ACC112 (cell line): ENCODE measurements at regions not wholly inside any gene's neighbourhood (a gene's known extent, or its start where the extent isn't known, plus 50 kb on each side); places are given as distances from the start of the nearest gene placed in this dataset.
"Not testable (repeated sequence)": the region's sequence is repeated elsewhere in the genome, so short reads cannot be mapped to it uniquely, and the experiment has no call there.

ENCODE experiments used
- H2AFZ ChIP-seq: fragments of 200-600 bp; sonication (generic); one replicate; pipeline ENCODE4 v1.6.0; 2017; ENCODE audit warnings: antibody characterized with exemption, low read length; ENCODE audit not compliant: unreplicated experiment
- H3K27ac ChIP-seq: fragments of 200-600 bp; sonication (generic); 2 replicates; pipeline ENCODE4 v1.5.1; 2014; ENCODE audit warnings: low read depth, mild to moderate bottlenecking, antibody characterized with exemption, low read length, moderate library complexity
- H3K27me3 ChIP-seq: fragments of 200-600 bp; sonication (generic); 2 replicates; pipeline ENCODE4 v1.6.1; 2014; ENCODE audit warnings: mild to moderate bottlenecking, antibody characterized with exemption, low read length, moderate library complexity, mixed read lengths; ENCODE audit not compliant: insufficient read depth
- H3K36me3 ChIP-seq: fragments of 200-600 bp; sonication (generic); 2 replicates; pipeline ENCODE4 v1.6.1; 2016; ENCODE audit warnings: mild to moderate bottlenecking, antibody characterized with exemption, low read length, moderate library complexity, mixed read lengths; ENCODE audit not compliant: insufficient read depth
- H3K4me1 ChIP-seq: fragments of 200-600 bp; sonication (generic); one replicate; pipeline ENCODE4 v1.6.1; 2016; ENCODE audit warnings: low read length, mixed read lengths; ENCODE audit not compliant: insufficient read depth, unreplicated experiment, control insufficient read depth
- H3K4me3 ChIP-seq: fragments of 200-600 bp; sonication (generic); 2 replicates; pipeline ENCODE4 v1.5.1; 2014; ENCODE audit warnings: mild to moderate bottlenecking, low read depth, low read length
- H3K79me2 ChIP-seq: fragments of 200-600 bp; sonication (generic); one replicate; pipeline ENCODE4 v1.6.0; 2016; ENCODE audit warnings: low read length; ENCODE audit not compliant: control insufficient read depth, unreplicated experiment, insufficient read depth

GRCh38 chr5:38149815-38150195, 108.6 kb upstream of the EGFLAM start:
- Histone ChIP-seq H3K79me2 (no peaks in the 10 kb centered on the region), H3K36me3 (no peaks in the 10 kb centered on the region)

GRCh38 chr5:38148021-38148625, 110.2 kb upstream of the EGFLAM start:
- H3K79me2 ChIP-seq: no peaks in the 10 kb centered on the region
- H3K4me3 ChIP-seq: no peak overlapping the region
- H3K36me3 ChIP-seq: no peaks in the 10 kb centered on the region
- H2AFZ ChIP-seq: no peak overlapping the region
- no peaks in the 10 kb centered on the region for H3K4me1 ChIP-seq
- no peak overlapping the region for H3K27ac ChIP-seq
- peaks cover 54% of the 10 kb centered on the region for H3K27me3 ChIP-seq

More at GRCh38 chr5:38149815-38150195, 108.6 kb upstream of the EGFLAM start:
- no peak overlapping the region for H3K27ac ChIP-seq
- H3K4me1 ChIP-seq: no peaks in the 10 kb centered on the region
- peaks cover 55% of the 10 kb centered on the region for H3K27me3 ChIP-seq
- no peak overlapping the region for H3K4me3 ChIP-seq
- H2AFZ ChIP-seq: no peak overlapping the region

- no peaks in the 10 kb centered on the region for H3K4me1 ChIP-seq
- peaks cover 59% of the 10 kb centered on the region for H3K27me3 ChIP-seq
- no peaks in the 10 kb centered on the region for H3K79me2 ChIP-seq
- no peaks in the 10 kb centered on the region for H3K36me3 ChIP-seq
- no peak overlapping the region for H3K4me3 ChIP-seq
- H2AFZ ChIP-seq: no peak overlapping the region
- no peak overlapping the region for H3K27ac ChIP-seq
These were observed 115.0 kb upstream of the EGFLAM start for GRCh38 chr5:38143384-38143783.

GRCh38 chr5:38141665-38142064, 116.7 kb upstream of the EGFLAM start:
- Histone ChIP-seq H3K4me3 (no peak overlapping the region), H3K27ac (no peak overlapping the region), H3K36me3 (no peaks in the 10 kb centered on the region), H2AFZ (no peak overlapping the region), H3K4me1 (no peaks in the 10 kb centered on the region), H3K79me2 (no peaks in the 10 kb centered on the region), H3K27me3 (peaks cover 56% of the 10 kb centered on the region)

GRCh38 chr5:38138574-38138973, 119.8 kb upstream of the EGFLAM start:
- no peaks in the 10 kb centered on the region for H3K36me3 ChIP-seq
- peaks cover 47% of the 10 kb centered on the region for H3K27me3 ChIP-seq
- H3K27ac ChIP-seq: no peak overlapping the region
- H3K4me3 ChIP-seq: no peak overlapping the region
- no peaks in the 10 kb centered on the region for H3K79me2 ChIP-seq
- H2AFZ ChIP-seq: no peak overlapping the region
- no peaks in the 10 kb centered on the region for H3K4me1 ChIP-seq

GRCh38 chr5:38135486-38136039, 122.8 kb upstream of the EGFLAM start:
- H2AFZ ChIP-seq: no peak overlapping the region
- H3K27ac ChIP-seq: no peak overlapping the region
- peaks cover 46% of the 10 kb centered on the region for H3K27me3 ChIP-seq

GRCh38 chr5:38134810-38135209, 123.5 kb upstream of the EGFLAM start:
- Histone ChIP-seq H3K4me1 (no peaks in the 10 kb centered on the region), H3K79me2 (no peaks in the 10 kb centered on the region), H3K4me3 (no peak overlapping the region), H3K27me3 (peaks cover 46% of the 10 kb centered on the region), H2AFZ (no peak overlapping the region), H3K27ac (no peak overlapping the region), H3K36me3 (no peaks in the 10 kb centered on the region)

More at GRCh38 chr5:38135486-38136039, 122.8 kb upstream of the EGFLAM start:
- H3K4me1 ChIP-seq: no peaks in the 10 kb centered on the region
- no peaks in the 10 kb centered on the region for H3K36me3 ChIP-seq
- no peaks in the 10 kb centered on the region for H3K79me2 ChIP-seq
- H3K4me3 ChIP-seq: no peak overlapping the region

GRCh38 chr5:38134294-38134693, 124.1 kb upstream of the EGFLAM start:
- not testable (repeated sequence) for H3K4me1 ChIP-seq, H3K27ac ChIP-seq, H3K36me3 ChIP-seq, H3K79me2 ChIP-seq, H2AFZ ChIP-seq, H3K4me3 ChIP-seq
- peaks cover 41% of the 10 kb centered on the region for H3K27me3 ChIP-seq

- Histone ChIP-seq H3K27me3 (peaks cover 25% of the 10 kb centered on the region), H3K27ac (no peak overlapping the region), H2AFZ (no peak overlapping the region), H3K4me1 (no peaks in the 10 kb centered on the region), H3K79me2 (no peaks in the 10 kb centered on the region), H3K36me3 (no peaks in the 10 kb centered on the region), H3K4me3 (no peak overlapping the region)
These were observed 126.7 kb upstream of the EGFLAM start for GRCh38 chr5:38131686-38132085.

GRCh38 chr5:38124321-38124720, 134.0 kb upstream of the EGFLAM start:
- H2AFZ ChIP-seq: no peak overlapping the region
- no peak overlapping the region for H3K4me3 ChIP-seq
- no peaks in the 10 kb centered on the region for H3K36me3 ChIP-seq
- H3K27ac ChIP-seq: no peak overlapping the region
- H3K4me1 ChIP-seq: no peaks in the 10 kb centered on the region
- H3K79me2 ChIP-seq: no peaks in the 10 kb centered on the region
- H3K27me3 ChIP-seq: peaks cover 9% of the 10 kb centered on the region; the same call in 1 of the 2 replicates

- H2AFZ ChIP-seq: no peak overlapping the region
- no peak overlapping the region for H3K27ac ChIP-seq
- H3K79me2 ChIP-seq: no peaks in the 10 kb centered on the region
- no peaks in the 10 kb centered on the region for H3K4me1 ChIP-seq
- H3K36me3 ChIP-seq: no peaks in the 10 kb centered on the region
- peaks cover 18% of the 10 kb centered on the region for H3K27me3 ChIP-seq
- H3K4me3 ChIP-seq: no peak overlapping the region
These were observed 136.9 kb upstream of the EGFLAM start for GRCh38 chr5:38121420-38121819.
